Mesendoderm (in vitro differentiated cells): ENCODE measurements at regions not wholly inside any gene's neighbourhood (a gene's known extent, or its start where the extent isn't known, plus 50 kb on each side); places are given as distances from the start of the nearest gene placed in this dataset.

Source experiments
- DNase-seq: peaks from one replicate; pipeline ENCODE4 v3.0.0; 2013
- H2AK5ac ChIP-seq: 2 replicates; pipeline ENCODE4 v1.6.1; 2013; ENCODE audit warnings: low read length, inconsistent platforms
- H2BK120ac ChIP-seq: 2 replicates; pipeline ENCODE4 v1.6.1; 2013; ENCODE audit warnings: low read depth, mild to moderate bottlenecking, low read length, moderate library complexity, mixed read lengths
- H2BK15ac ChIP-seq: replicated peaks from 2 replicates; pipeline ENCODE4 v1.6.1; 2013; ENCODE audit warnings: low read depth, mild to moderate bottlenecking, moderate library complexity
- H2BK5ac ChIP-seq: 2 replicates; pipeline ENCODE4 v1.6.1; 2013; ENCODE audit warnings: low read length, inconsistent platforms
- H3K18ac ChIP-seq: 2 replicates; pipeline ENCODE4 v1.6.1; 2013; ENCODE audit warnings: mild to moderate bottlenecking, low read length, mixed read lengths
- H3K23ac ChIP-seq: one replicate; pipeline ENCODE4 v1.6.1; 2013; ENCODE audit warnings: low read length
- H3K27ac ChIP-seq: 2 replicates; pipeline ENCODE4 v1.5.1; 2013; ENCODE audit warnings: low read depth, mild to moderate bottlenecking, inconsistent platforms, low read length, moderate library complexity
- H3K27me3 ChIP-seq: 2 replicates; pipeline ENCODE4 v1.6.1; 2013; ENCODE audit warnings: low read length, control low read depth, mild to moderate bottlenecking, inconsistent platforms; ENCODE audit not compliant: insufficient read depth, poor library complexity
- H3K36me3 ChIP-seq: 2 replicates; pipeline ENCODE4 v1.6.1; 2013; ENCODE audit warnings: low read length, inconsistent platforms; ENCODE audit not compliant: control insufficient read depth, insufficient read depth
- H3K4ac ChIP-seq: one replicate; pipeline ENCODE4 v1.6.1; 2013; ENCODE audit warnings: low read depth, mild to moderate bottlenecking, low read length, moderate library complexity
- H3K4me1 ChIP-seq: 2 replicates; pipeline ENCODE4 v1.6.1; 2013; ENCODE audit warnings: low read depth, low read length, inconsistent platforms; ENCODE audit not compliant: control insufficient read depth
- H3K4me2 ChIP-seq: 2 replicates; pipeline ENCODE4 v1.6.1; 2013; ENCODE audit warnings: low read length
- H3K4me3 ChIP-seq: 2 replicates; pipeline ENCODE4 v1.5.1; 2013; ENCODE audit warnings: mild to moderate bottlenecking, low read length
- H3K56ac ChIP-seq: one replicate; pipeline ENCODE4 v1.6.1; 2013; ENCODE audit warnings: low read length
- H3K79me1 ChIP-seq: 2 replicates; pipeline ENCODE4 v1.6.1; 2013; ENCODE audit warnings: low read length, inconsistent platforms
- H3K79me2 ChIP-seq: 2 replicates; pipeline ENCODE4 v1.6.1; 2013; ENCODE audit warnings: mild to moderate bottlenecking, low read length; ENCODE audit not compliant: control insufficient read depth, insufficient read depth
- H3K9ac ChIP-seq: 2 replicates; pipeline ENCODE4 v1.6.1; 2013; ENCODE audit warnings: low read length, inconsistent platforms
- H4K5ac ChIP-seq: one replicate; pipeline ENCODE4 v1.6.1; 2013; ENCODE audit warnings: low read length
- H4K8ac ChIP-seq: one replicate; pipeline ENCODE4 v1.6.1; 2013; ENCODE audit warnings: low read depth, mild to moderate bottlenecking, control low read depth, low read length, moderate library complexity
- WGBS: extraction: QIAGEN DNeasy Blood & Tissue Kit; methylation state at CpG from one replicate; pipeline ENCODE4 v1.1.7; 2013; ENCODE audit warnings: low lambda C conversion rate, missing lambda C conversion rate; ENCODE audit not compliant: insufficient coverage; ENCODE audit errors: extremely low coverage; 5-methylcytosine and 5-hydroxymethylcytosine counted together

DNA sequence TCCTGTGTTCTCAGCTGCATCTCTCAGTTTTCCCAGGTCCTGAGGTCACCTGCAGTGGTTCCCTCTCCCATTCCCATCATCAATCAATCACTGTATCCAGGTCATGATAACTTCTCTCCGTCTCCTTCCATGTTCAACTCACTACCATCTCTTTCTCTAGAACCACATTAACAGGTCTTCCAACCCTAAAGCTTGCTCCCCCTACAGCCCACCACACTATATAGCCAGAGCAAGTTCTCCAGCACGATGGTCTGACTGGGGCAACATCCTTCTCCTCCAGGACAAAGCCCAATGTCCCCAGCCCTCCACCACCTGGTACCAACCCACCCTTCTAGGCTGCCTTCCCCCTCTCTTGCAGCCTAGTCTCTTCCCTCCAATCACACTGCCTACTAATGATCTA is 241.6 kb downstream of the CDK5RAP2 start:
- no peaks in the 10 kb centered on the region for H3K4me1 ChIP-seq
- H2BK15ac ChIP-seq: no peak overlapping the region
- no peak overlapping the region for H2BK5ac ChIP-seq
- no peak overlapping the region for H2AK5ac ChIP-seq
- H3K79me2 ChIP-seq: no peaks in the 10 kb centered on the region
- no peak overlapping the region for H3K56ac ChIP-seq
- H3K36me3 ChIP-seq: no peaks in the 10 kb centered on the region
- H3K18ac ChIP-seq: no peak overlapping the region
- no peak overlapping the region for H3K4me2 ChIP-seq
- no peak overlapping the region for H3K27ac ChIP-seq
- no peak overlapping the region for H3K9ac ChIP-seq
- H2BK120ac ChIP-seq: no peak overlapping the region
- H3K27me3 ChIP-seq: no peaks in the 10 kb centered on the region
- H3K79me1 ChIP-seq: no peaks in the 10 kb centered on the region
- no peak overlapping the region for H4K5ac ChIP-seq
- no peak overlapping the region for H3K4ac ChIP-seq
- no peak overlapping the region for H3K23ac ChIP-seq
- no CpG with 5 or more reads among the region's 2 CpGs for WGBS
- no peak overlapping the region for H3K4me3 ChIP-seq
- DNase-seq: no peak
- no peak overlapping the region for H4K8ac ChIP-seq

DNA sequence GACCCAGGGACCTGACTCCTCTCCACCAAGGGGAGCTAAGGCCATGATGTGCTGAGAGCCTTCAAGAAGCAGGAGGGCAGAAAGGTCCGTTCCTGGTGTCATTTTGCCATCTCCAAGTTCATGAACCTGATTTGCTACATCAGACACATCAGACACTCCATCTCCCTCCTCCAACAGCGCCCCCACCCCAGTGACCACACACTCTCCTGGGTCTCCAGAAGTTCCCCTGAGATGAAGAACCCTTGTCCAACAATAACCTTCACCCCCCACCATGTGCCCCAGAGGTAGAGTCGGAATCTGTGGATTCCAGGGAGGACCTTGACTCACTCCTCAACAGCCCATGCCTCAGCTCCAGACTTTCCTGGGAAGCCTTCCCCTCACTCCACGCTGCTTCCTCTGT is 242.8 kb downstream of the CDK5RAP2 start:
- Histone ChIP-seq H2BK5ac (no peak overlapping the region), H3K4ac (no peak overlapping the region), H4K5ac (no peak overlapping the region), H4K8ac (no peak overlapping the region), H3K18ac (no peak overlapping the region), H3K56ac (no peak overlapping the region), H3K79me1 (no peaks in the 10 kb centered on the region), H3K4me1 (no peaks in the 10 kb centered on the region), H3K27ac (no peak overlapping the region), H3K4me3 (no peak overlapping the region), H3K9ac (no peak overlapping the region), H3K4me2 (no peak overlapping the region), H3K23ac (no peak overlapping the region), H2BK15ac (no peak overlapping the region), H2BK120ac (no peak overlapping the region), H2AK5ac (no peak overlapping the region), H3K36me3 (no peaks in the 10 kb centered on the region), H3K79me2 (no peaks in the 10 kb centered on the region), H3K27me3 (no peaks in the 10 kb centered on the region)
- WGBS: no CpG with 5 or more reads among the region's 4 CpGs
- DNase-seq: no peak

DNA sequence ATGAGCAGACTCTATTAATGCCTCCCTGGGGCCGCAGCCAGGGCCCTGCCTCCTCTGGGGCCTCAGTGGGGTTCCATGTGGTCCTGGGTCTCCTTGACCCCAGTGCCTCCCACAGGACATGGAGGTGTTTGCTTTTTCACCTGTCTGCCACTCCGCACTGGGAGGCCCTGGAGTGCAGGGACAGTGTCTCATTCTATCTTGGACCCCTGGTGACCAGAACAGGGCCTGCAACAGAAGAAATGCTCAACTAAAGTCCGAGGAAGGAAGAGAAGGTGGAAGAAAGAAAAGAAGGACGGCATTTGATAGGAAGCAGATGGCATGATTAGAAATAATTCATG is 243.2 kb downstream of the CDK5RAP2 start:
- no peak overlapping the region for H2BK120ac ChIP-seq
- no peaks in the 10 kb centered on the region for H3K27me3 ChIP-seq
- no CpG with 5 or more reads among the region's 4 CpGs for WGBS
- no peak overlapping the region for H2AK5ac ChIP-seq
- no peak overlapping the region for H3K27ac ChIP-seq
- H3K79me1 ChIP-seq: no peaks in the 10 kb centered on the region
- no peak overlapping the region for H3K9ac ChIP-seq
- H4K8ac ChIP-seq: no peak overlapping the region
- no peak overlapping the region for H3K4ac ChIP-seq
- H3K18ac ChIP-seq: no peak overlapping the region
- no peak overlapping the region for H3K56ac ChIP-seq
- no peak overlapping the region for H4K5ac ChIP-seq
- H3K4me2 ChIP-seq: no peak overlapping the region
- no peaks in the 10 kb centered on the region for H3K4me1 ChIP-seq
- DNase-seq: no peak
- no peak overlapping the region for H3K23ac ChIP-seq
- H3K79me2 ChIP-seq: no peaks in the 10 kb centered on the region
- H3K4me3 ChIP-seq: no peak overlapping the region
- no peak overlapping the region for H2BK5ac ChIP-seq
- no peaks in the 10 kb centered on the region for H3K36me3 ChIP-seq
- H2BK15ac ChIP-seq: no peak overlapping the region

DNA sequence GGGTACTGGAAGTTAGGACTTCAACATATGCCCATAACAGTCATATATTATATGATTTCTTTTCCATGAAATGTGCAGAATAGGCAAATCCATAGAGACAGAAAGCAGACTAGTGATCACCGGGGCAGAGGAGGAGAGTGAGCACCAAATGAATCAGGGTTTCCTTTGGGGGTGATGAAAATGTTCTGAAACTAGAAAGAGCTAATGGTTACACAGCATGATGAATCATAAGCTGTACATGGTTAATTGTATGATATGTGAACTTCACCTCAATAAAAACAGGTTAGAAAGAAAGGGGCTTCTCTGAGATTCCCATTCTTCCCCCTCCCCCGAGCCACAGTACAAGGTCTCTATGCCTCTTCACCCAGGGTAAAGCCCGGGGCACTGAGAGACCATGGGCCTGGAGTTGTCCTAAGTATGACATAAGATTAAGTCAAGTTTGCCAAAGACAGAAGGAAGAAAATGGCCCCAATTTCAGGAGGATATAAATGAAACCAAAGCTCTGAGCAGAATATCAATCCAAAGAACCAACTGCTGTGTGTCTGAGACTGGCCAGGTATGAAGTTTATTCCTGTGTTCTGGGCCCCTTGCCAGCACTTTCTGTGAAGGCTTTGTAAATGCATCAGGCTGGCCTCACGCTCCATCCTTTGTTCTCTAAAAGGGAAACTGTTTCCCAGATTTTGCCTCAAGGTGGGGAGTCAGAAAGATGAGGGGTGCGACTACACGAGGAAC is 243.8 kb downstream of the CDK5RAP2 start:
- Histone ChIP-seq H2BK15ac (no peak overlapping the region), H4K5ac (no peak overlapping the region), H4K8ac (no peak overlapping the region), H2BK120ac (no peak overlapping the region), H2AK5ac (no peak overlapping the region), H2BK5ac (no peak overlapping the region), H3K56ac (no peak overlapping the region), H3K9ac (no peak overlapping the region), H3K36me3 (no peaks in the 10 kb centered on the region), H3K4me1 (no peaks in the 10 kb centered on the region), H3K4me3 (no peak overlapping the region), H3K79me2 (no peaks in the 10 kb centered on the region), H3K79me1 (no peaks in the 10 kb centered on the region), H3K4ac (no peak overlapping the region), H3K27ac (no peak overlapping the region), H3K23ac (no peak overlapping the region), H3K4me2 (no peak overlapping the region), H3K18ac (no peak overlapping the region), H3K27me3 (no peaks in the 10 kb centered on the region)
- DNase-seq: no peak
- WGBS: no CpG with 5 or more reads among the region's 6 CpGs

DNA sequence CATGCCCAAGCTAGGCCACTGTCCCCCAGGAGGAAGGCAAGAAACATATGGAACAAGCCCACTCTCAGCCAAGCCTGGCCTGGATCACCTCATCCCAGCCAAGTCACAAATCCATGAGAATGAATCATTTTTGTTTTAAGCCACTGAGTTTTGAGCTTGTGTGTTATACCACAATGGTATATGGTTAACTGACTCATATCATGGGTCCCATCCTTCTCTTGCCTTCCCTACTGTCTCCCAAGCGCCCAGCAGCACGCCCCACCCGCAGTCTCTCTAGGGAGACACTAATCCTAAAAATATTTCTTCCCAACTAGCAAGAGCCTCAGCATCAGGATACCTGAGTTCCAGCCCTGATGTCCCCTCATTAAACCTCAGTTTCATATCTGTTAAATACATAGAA is 248.1 kb downstream of the CDK5RAP2 start:
- Histone ChIP-seq H2BK5ac (no peak overlapping the region), H2AK5ac (no peak overlapping the region), H3K27me3 (no peaks in the 10 kb centered on the region), H4K8ac (no peak overlapping the region), H3K9ac (no peak overlapping the region), H2BK120ac (no peak overlapping the region), H3K4me1 (no peaks in the 10 kb centered on the region), H3K27ac (no peak overlapping the region), H3K36me3 (no peaks in the 10 kb centered on the region), H3K23ac (no peak overlapping the region), H3K4me2 (no peak overlapping the region), H3K4me3 (no peak overlapping the region), H2BK15ac (no peak overlapping the region), H3K4ac (no peak overlapping the region), H3K79me2 (no peaks in the 10 kb centered on the region), H3K18ac (no peak overlapping the region), H4K5ac (no peak overlapping the region), H3K79me1 (no peaks in the 10 kb centered on the region), H3K56ac (no peak overlapping the region)
- DNase-seq: no peak
- no CpG with 5 or more reads among the region's 3 CpGs for WGBS

DNA sequence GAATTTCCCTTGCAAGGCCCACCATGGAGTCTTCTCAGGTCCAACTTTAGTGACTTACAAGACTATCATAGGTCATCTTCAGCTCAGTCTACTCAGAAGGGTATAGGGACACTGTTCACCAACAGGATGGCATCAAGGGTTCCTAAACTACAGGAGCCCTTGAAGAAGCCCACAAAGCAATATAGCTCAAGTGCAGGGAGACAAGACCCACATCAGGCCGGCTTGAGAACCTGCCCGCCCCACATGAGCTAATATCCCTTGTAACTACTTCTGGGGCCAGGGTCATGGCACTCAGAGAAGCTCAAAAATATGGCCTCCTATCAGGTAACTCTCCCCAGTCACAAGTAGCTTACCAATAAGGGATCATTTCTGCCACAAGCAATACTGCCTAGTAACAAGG is 249.9 kb downstream of the CDK5RAP2 start:
- Histone ChIP-seq H3K4me2 (no peak overlapping the region), H3K56ac (no peak overlapping the region), H3K4ac (no peak overlapping the region), H3K4me1 (no peaks in the 10 kb centered on the region), H3K36me3 (no peaks in the 10 kb centered on the region), H3K27ac (no peak overlapping the region), H3K79me1 (no peaks in the 10 kb centered on the region), H3K27me3 (no peaks in the 10 kb centered on the region), H2BK5ac (no peak overlapping the region), H3K23ac (no peak overlapping the region), H2BK15ac (no peak overlapping the region), H3K79me2 (no peaks in the 10 kb centered on the region), H2AK5ac (no peak overlapping the region), H3K18ac (no peak overlapping the region), H4K8ac (no peak overlapping the region), H3K4me3 (no peak overlapping the region), H4K5ac (no peak overlapping the region), H2BK120ac (no peak overlapping the region), H3K9ac (no peak overlapping the region)
- WGBS: no CpG with 5 or more reads among the region's 2 CpGs
- no peak for DNase-seq
